Astrocyte (in vitro differentiated cells and primary cell): ENCODE measurements at regions not wholly inside any gene's neighbourhood (a gene's known extent, or its start where the extent isn't known, plus 50 kb on each side); places are given as distances from the start of the nearest gene placed in this dataset.

ENCODE experiments used
- DNase-seq: peaks from one replicate; pipeline ENCODE4 v3.0.0-alpha.2; 2010; ENCODE audit warnings: low read depth
- FAIRE-seq: peaks from 2 replicates; lab custom pipeline; 2011; peaks lifted over from hg19 to GRCh38; lab: Jason Lieb, UNC
- H2AFZ ChIP-seq: 2 replicates; pipeline ENCODE4 v1.6.0; 2012; ENCODE audit warnings: low read depth, low read length, inconsistent platforms
- H3K27ac ChIP-seq: 2 replicates; pipeline ENCODE4 v1.5.1; 2011; ENCODE audit warnings: low read depth, low read length, inconsistent platforms
- H3K27me3 ChIP-seq: 2 replicates; pipeline ENCODE4 v1.6.0; 2011; ENCODE audit warnings: low read length, inconsistent platforms; ENCODE audit not compliant: insufficient read depth
- H3K36me3 ChIP-seq: 2 replicates; pipeline ENCODE4 v1.5.1; 2011; ENCODE audit warnings: low read length, inconsistent platforms; ENCODE audit not compliant: insufficient read depth
- H3K4me1 ChIP-seq: 2 replicates; pipeline ENCODE4 v1.5.1; 2011; ENCODE audit warnings: low read length, inconsistent platforms; ENCODE audit not compliant: insufficient read depth
- H3K4me2 ChIP-seq: 2 replicates; pipeline ENCODE4 v1.6.0; 2012; ENCODE audit warnings: low read length, inconsistent platforms
- H3K4me3 ChIP-seq: 2 replicates; pipeline ENCODE4 v1.5.1; 2011; ENCODE audit warnings: low read depth, mild to moderate bottlenecking, low read length, inconsistent platforms; ENCODE audit not compliant: insufficient read depth
- H3K79me2 ChIP-seq: 2 replicates; pipeline ENCODE4 v1.6.0; 2012; ENCODE audit warnings: mild to moderate bottlenecking, low read length, inconsistent platforms; ENCODE audit not compliant: insufficient read depth
- H3K9ac ChIP-seq: 2 replicates; pipeline ENCODE4 v1.6.0; 2012; ENCODE audit warnings: mild to moderate bottlenecking, low read length, inconsistent platforms
- H3K9me3 ChIP-seq: 2 replicates; pipeline ENCODE4 v1.5.1; 2012; ENCODE audit warnings: low read depth, mild to moderate bottlenecking, low read length, inconsistent platforms; ENCODE audit not compliant: insufficient read depth
- H4K20me1 ChIP-seq: 2 replicates; pipeline ENCODE4 v1.6.0; 2012; ENCODE audit warnings: low read length, inconsistent platforms; ENCODE audit not compliant: insufficient read depth
- H3K27ac Mint-ChIP-seq: one replicate; pipeline ENCODE4 v1.8.0; 2021; ENCODE audit warnings: mild to moderate bottlenecking, mixed read lengths; ENCODE audit not compliant: unreplicated experiment
- H3K27me3 Mint-ChIP-seq: one replicate; pipeline ENCODE4 v1.8.0; 2021; ENCODE audit warnings: low read depth, mixed read lengths; ENCODE audit not compliant: unreplicated experiment
- H3K36me3 Mint-ChIP-seq: one replicate; pipeline ENCODE4 v1.8.0; 2021; ENCODE audit warnings: low read depth, mixed read lengths; ENCODE audit not compliant: unreplicated experiment
- H3K4me1 Mint-ChIP-seq: one replicate; pipeline ENCODE4 v1.8.0; 2021; ENCODE audit warnings: low read depth, mixed read lengths; ENCODE audit not compliant: unreplicated experiment
- H3K4me3 Mint-ChIP-seq: one replicate; pipeline ENCODE4 v1.8.0; 2021; ENCODE audit warnings: mild to moderate bottlenecking, moderate library complexity, mixed read lengths; ENCODE audit not compliant: unreplicated experiment
- H3K9me3 Mint-ChIP-seq: one replicate; pipeline ENCODE4 v1.8.0; 2021; ENCODE audit warnings: mild to moderate bottlenecking, mixed read lengths; ENCODE audit not compliant: unreplicated experiment
- EZH2 ChIP-seq: IDR thresholded peaks from 2 replicates; pipeline ENCODE4 v1.6.1; 2012; ENCODE audit warnings: mild to moderate bottlenecking, low read length, inconsistent platforms; ENCODE audit not compliant: insufficient read depth
- TF ChIP-seq, protein P1 (sequence below): IDR thresholded peaks from 2 replicates; pipeline ENCODE4 v1.5.1; 2011; ENCODE audit warnings: low read depth, mild to moderate bottlenecking, inconsistent platforms, low read length, moderate library complexity; ENCODE audit not compliant: insufficient read depth

GRCh38 chr11:101741479-101742175 is 157.8 kb upstream of the TRPC6 start:
- no peak for TF ChIP-seq EZH2
- TF ChIP-seq, protein P1, sequence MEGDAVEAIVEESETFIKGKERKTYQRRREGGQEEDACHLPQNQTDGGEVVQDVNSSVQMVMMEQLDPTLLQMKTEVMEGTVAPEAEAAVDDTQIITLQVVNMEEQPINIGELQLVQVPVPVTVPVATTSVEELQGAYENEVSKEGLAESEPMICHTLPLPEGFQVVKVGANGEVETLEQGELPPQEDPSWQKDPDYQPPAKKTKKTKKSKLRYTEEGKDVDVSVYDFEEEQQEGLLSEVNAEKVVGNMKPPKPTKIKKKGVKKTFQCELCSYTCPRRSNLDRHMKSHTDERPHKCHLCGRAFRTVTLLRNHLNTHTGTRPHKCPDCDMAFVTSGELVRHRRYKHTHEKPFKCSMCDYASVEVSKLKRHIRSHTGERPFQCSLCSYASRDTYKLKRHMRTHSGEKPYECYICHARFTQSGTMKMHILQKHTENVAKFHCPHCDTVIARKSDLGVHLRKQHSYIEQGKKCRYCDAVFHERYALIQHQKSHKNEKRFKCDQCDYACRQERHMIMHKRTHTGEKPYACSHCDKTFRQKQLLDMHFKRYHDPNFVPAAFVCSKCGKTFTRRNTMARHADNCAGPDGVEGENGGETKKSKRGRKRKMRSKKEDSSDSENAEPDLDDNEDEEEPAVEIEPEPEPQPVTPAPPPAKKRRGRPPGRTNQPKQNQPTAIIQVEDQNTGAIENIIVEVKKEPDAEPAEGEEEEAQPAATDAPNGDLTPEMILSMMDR, result no peak
- Histone ChIP-seq H3K9ac (no peak overlapping the region), H3K27ac (no peak overlapping the region), H2AFZ (no peak overlapping the region), H3K4me3 (no peak overlapping the region), H3K27me3 (no peaks in the 10 kb centered on the region), H3K4me1 (no peaks in the 10 kb centered on the region), H3K36me3 (no peaks in the 10 kb centered on the region), H3K9me3 (no peaks in the 10 kb centered on the region), H4K20me1 (no peaks in the 10 kb centered on the region), H3K4me2 (no peak overlapping the region), H3K79me2 (no peaks in the 10 kb centered on the region)
- peaks cover 2% of the 10 kb centered on the region for H3K27me3 Mint-ChIP-seq
- no peak for FAIRE-seq
- H3K4me1 Mint-ChIP-seq, result peaks cover 2% of the 10 kb centered on the region
- H3K9me3 Mint-ChIP-seq, result no peaks in the 10 kb centered on the region
- no peak for DNase-seq
- H3K27ac Mint-ChIP-seq, result no peak overlapping the region
- no peaks in the 10 kb centered on the region for H3K36me3 Mint-ChIP-seq
- no peak overlapping the region for H3K4me3 Mint-ChIP-seq

- Mint-ChIP-seq H3K4me3 (no peak overlapping the region), H3K9me3 (no peaks in the 10 kb centered on the region)
These were observed 157.3 kb upstream of the TRPC6 start for GRCh38 chr11:101741061-101741460.

More at GRCh38 chr11:101741061-101741460, 157.3 kb upstream of the TRPC6 start:
- Mint-ChIP-seq H3K27ac (no peak overlapping the region), H3K4me1 (peaks cover 2% of the 10 kb centered on the region), H3K27me3 (peaks cover 2% of the 10 kb centered on the region), H3K36me3 (no peaks in the 10 kb centered on the region)
- H3K4me3 ChIP-seq, result no peak overlapping the region
- DNase-seq (no peak), FAIRE-seq (no peak)
- H3K4me2 ChIP-seq, result no peak overlapping the region
- no peaks in the 10 kb centered on the region for H3K79me2 ChIP-seq
- no peaks in the 10 kb centered on the region for H3K36me3 ChIP-seq
- TF ChIP-seq, protein P1, result no peak
- TF ChIP-seq EZH2, result no peak
- H4K20me1 ChIP-seq, result no peaks in the 10 kb centered on the region
- H3K27ac ChIP-seq, result no peak overlapping the region
- no peak overlapping the region for H2AFZ ChIP-seq
- no peaks in the 10 kb centered on the region for H3K9me3 ChIP-seq
- no peak overlapping the region for H3K9ac ChIP-seq
- no peaks in the 10 kb centered on the region for H3K4me1 ChIP-seq
- no peaks in the 10 kb centered on the region for H3K27me3 ChIP-seq
